Stimulated activated CD4-positive, alpha-beta T cell treated with anti-CD3 and anti-CD28 coated beads, Interleukin-2, amount 100 ng/mL, for 4 hours (primary cell): ENCODE measurements at regions not wholly inside any gene's neighbourhood (a gene's known extent, or its start where the extent isn't known, plus 50 kb on each side); places are given as distances from the start of the nearest gene placed in this dataset.
"Not testable (repeated sequence)": the region's sequence is repeated elsewhere in the genome, so short reads cannot be mapped to it uniquely, and the experiment has no call there.

Source experiments
- DNase-seq: peaks from one replicate; pipeline ENCODE4 v3.0.0-alpha.2; 2020; ENCODE audit warnings: low read depth

- no peak for DNase-seq
These were observed 478.3 kb downstream of the TFAP2A start for GRCh38 chr6:9936551-9936950.

GRCh38 chr6:9933677-9934076 lies 481.2 kb downstream of the TFAP2A start:
- DNase-seq: no peak

GRCh38 chr6:9927275-9927674 lies 487.6 kb downstream of the TFAP2A start:
- DNase-seq: no peak

- no peak for DNase-seq
These were observed 489.9 kb downstream of the TFAP2A start for GRCh38 chr6:9924971-9925370.

GRCh38 chr6:9921366-9921765 lies 493.5 kb downstream of the TFAP2A start:
- no peak for DNase-seq

- DNase-seq: no peak
These were observed 499.9 kb downstream of the TFAP2A start for GRCh38 chr6:9914951-9915350.

- DNase-seq: no peak
These were observed 513.5 kb downstream of the TFAP2A start for GRCh38 chr6:9901376-9901775.

- no peak for DNase-seq
These were observed 518.1 kb downstream of the TFAP2A start for GRCh38 chr6:9896806-9897205.

GRCh38 chr6:9890893-9891292 lies 524.0 kb downstream of the TFAP2A start:
- no peak for DNase-seq

GRCh38 chr6:9890469-9890868 lies 524.4 kb downstream of the TFAP2A start:
- no peak for DNase-seq

- no peak for DNase-seq
These were observed 536.3 kb downstream of the TFAP2A start for GRCh38 chr6:9878535-9878934.

- DNase-seq: no peak
These were observed 539.1 kb downstream of the TFAP2A start for GRCh38 chr6:9875605-9876353.

GRCh38 chr6:9862603-9863167 lies 552.2 kb downstream of the TFAP2A start:
- no peak for DNase-seq

GRCh38 chr6:9851541-9852380 lies 563.1 kb downstream of the TFAP2A start:
- no peak for DNase-seq

- no peak for DNase-seq
These were observed 563.9 kb downstream of the TFAP2A start for GRCh38 chr6:9851006-9851405.

- no peak for DNase-seq
These were observed 566.8 kb downstream of the TFAP2A start for GRCh38 chr6:9848094-9848493.

GRCh38 chr6:9841886-9842725 lies 572.8 kb downstream of the TFAP2A start:
- no peak for DNase-seq

- no peak for DNase-seq
These were observed 580.6 kb downstream of the TFAP2A start for GRCh38 chr6:9834233-9834632.

GRCh38 chr6:9831783-9832182 lies 583.1 kb downstream of the TFAP2A start:
- DNase-seq: no peak

- no peak for DNase-seq
These were observed 584.1 kb downstream of the TFAP2A start for GRCh38 chr6:9830808-9831207.

- no peak for DNase-seq
These were observed 589.3 kb downstream of the TFAP2A start for GRCh38 chr6:9825526-9825925.

GRCh38 chr6:9810727-9811126 lies 604.1 kb downstream of the TFAP2A start:
- DNase-seq: not testable (repeated sequence)
